HG02798 (cell line): ENCODE measurements at regions not wholly inside any gene's neighbourhood (a gene's known extent, or its start where the extent isn't known, plus 50 kb on each side); places are given as distances from the start of the nearest gene placed in this dataset.
"Not testable (repeated sequence)": the region's sequence is repeated elsewhere in the genome, so short reads cannot be mapped to it uniquely, and the experiment has no call there.

Source experiments
- ATAC-seq: cut with Tn5 transposase; IDR thresholded peaks from one replicate; pipeline ENCODE4 v1.9.1; 2021; ENCODE audit warnings: mild to moderate bottlenecking; ENCODE audit not compliant: unreplicated experiment, poor library complexity

- no peak for ATAC-seq
Observed at GRCh38 chr6:112909781-112910180, 562.7 kb downstream of the RFPL4B start.

- ATAC-seq: no peak
Observed at GRCh38 chr6:112910256-112910655, 563.1 kb downstream of the RFPL4B start.

GRCh38 chr6:112911959-112912358, 564.8 kb downstream of the RFPL4B start:
- ATAC-seq: no peak

DNA sequence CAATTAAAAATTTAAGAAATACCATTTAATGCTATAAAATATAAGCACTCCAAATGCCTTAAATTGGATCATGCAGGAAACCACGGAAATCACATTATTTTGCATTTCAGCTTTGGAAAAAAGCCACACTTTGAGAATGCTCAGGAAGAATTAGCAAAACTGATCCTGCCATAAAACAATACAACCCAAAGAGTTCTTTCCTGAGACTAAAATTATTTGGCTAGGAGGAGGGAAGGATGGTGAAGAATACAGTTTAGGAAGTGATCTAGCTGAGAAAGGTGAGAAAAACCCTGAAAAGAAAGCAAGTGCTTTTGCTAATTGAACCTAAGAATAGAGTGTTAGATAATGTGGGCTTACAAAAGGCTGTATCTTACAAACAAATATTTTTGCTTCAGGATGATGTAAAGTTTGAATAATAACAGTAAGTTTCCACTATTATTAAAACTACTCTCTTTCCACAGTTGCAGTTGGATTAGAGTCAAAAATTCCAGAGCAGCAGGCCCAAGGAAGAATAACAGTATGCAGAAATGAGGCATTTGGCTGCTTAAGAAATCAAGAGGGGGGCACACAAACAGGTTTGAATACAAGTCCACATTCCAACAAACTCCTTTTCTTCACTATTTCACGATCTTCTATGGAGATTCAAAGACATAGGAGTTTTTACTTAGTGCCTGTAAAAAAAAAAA, 565.4 kb downstream of the RFPL4B start:
- ATAC-seq: no peak

DNA sequence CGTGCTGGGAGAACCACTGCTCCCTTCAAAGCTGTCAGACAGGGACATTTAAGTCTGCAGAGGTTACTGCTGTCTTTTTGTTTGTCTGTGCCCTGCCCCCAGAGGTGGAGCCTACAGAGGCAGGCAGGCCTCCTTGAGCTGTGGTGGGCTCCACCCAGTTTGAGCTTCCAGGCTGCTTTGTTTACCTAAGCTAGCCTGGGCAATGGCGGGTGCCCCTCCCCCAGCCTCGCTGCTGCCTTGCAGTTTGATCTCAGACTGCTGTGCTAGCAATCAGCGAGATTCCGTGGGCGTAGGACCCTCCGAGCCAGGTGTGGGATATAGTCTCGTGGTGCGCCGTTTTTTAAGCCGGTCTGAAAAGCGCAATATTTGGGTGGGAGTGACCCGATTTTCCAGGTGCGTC, 572.6 kb downstream of the RFPL4B start:
- ATAC-seq: not testable (repeated sequence)

GRCh38 chr6:112920994-112921393, 573.9 kb downstream of the RFPL4B start:
- ATAC-seq: no peak

- ATAC-seq: no peak
Observed at GRCh38 chr6:112923940-112924587, 576.9 kb downstream of the RFPL4B start.

DNA sequence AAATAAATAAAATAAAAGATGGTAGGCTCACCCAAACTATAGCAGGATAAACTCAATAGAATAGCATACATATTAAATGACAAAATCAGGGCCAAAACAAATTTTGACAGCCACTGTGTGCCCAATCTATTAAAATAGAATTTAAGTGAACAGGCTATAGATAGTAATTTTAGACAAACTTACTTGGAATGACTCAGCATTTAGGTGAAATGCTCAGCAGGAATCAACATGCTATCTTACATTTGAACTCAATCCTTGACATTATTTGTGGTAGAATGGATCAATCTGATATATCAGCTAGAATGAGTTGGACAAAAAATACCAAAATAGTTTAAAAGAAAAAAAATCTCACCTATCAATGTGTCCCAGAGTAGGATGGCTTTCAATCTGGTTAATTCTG, 578.6 kb downstream of the RFPL4B start:
- no peak for ATAC-seq

DNA sequence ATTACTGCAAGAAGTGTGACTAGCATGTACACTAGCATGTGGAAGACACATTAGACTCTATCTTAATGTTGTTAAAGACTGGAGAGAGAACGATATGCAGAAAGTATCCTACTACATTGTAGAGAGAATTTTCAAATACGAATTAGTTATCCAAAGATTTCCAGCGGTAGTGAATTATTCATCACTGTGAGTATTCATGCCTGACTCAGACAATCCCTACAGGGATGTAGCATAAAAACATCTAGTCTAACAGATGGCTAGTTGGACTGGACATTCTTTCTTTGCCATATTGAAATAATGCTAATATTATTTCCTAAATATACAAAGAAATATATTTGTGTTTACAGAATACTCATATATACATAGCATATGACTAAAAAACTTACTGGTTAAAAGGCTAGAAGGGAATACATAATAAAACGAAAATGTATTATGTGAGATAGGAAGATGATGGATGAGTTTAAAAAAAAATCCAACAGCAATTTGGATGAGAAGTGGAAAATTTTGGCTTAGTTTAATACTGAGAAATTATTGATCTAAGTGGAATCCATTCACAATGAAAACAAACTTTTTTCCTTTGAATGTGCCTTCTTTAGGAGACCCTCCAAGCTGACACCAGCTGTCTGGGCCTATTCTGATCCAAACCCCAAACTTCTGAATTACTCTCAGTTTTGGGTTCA, 580.7 kb downstream of the RFPL4B start:
- ATAC-seq: no peak

DNA sequence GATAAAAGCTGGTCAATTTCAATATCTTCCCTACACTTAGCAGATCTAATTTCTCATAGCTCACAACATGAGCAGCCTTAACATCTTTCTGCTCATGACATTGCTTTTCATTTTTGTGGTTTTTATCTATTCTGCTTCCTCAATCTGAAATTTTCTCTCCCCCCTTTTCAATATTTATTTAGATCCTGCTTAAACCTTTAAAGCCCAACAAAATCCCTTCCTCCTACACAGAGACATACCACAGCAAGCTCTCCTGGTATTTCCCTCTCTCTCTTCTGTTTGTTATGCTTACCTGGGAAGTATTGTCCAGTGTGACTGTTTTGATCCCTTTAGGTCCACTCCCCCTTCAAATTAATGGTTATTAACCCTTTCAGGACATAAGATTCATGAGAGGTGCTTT, 582.5 kb downstream of the RFPL4B start:
- no peak for ATAC-seq

DNA sequence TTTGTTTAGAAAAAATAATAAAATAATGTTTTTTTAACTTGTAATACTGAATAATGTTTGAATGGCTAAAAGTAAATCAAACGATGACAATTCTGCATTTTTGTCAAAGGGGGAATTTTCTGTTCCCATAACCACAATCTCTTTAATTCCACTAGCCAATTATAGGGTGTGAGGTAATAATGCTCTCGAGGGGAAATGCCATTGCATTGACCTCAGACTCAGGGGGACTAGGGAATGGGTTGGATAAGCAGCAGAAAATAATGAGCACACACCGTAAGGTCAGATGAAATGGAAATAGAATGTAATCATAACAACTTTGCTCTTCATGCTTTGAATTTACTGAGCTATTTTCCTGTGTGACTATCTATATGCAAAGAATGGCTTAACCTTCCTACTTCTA, 584.7 kb downstream of the RFPL4B start:
- ATAC-seq: no peak

- no peak for ATAC-seq
Observed at GRCh38 chr6:112933947-112934346, 586.8 kb downstream of the RFPL4B start.

GRCh38 chr6:112934433-112935327, 587.5 kb downstream of the RFPL4B start:
- ATAC-seq: no peak

GRCh38 chr6:112935402-112936078, 588.4 kb downstream of the RFPL4B start:
- ATAC-seq: no peak

DNA sequence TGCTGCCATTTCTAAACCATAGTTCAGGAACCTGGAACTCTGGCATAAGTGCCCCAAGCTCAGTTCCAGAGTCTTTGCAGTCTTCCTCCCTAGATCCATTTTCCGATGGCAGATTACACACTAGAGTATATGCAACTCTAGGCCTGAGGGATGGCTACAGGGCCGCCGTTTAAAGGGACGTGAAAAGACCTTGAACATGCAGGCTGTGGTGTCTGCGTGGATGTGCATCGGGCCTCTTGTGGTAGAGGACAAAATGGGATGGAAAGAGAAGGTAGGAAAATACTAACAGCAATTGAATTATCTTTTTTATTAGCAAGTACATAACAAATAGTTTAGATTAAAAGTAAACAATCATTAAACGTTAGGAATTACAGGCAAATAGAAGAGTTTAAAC, 588.9 kb downstream of the RFPL4B start:
- ATAC-seq: no peak

DNA sequence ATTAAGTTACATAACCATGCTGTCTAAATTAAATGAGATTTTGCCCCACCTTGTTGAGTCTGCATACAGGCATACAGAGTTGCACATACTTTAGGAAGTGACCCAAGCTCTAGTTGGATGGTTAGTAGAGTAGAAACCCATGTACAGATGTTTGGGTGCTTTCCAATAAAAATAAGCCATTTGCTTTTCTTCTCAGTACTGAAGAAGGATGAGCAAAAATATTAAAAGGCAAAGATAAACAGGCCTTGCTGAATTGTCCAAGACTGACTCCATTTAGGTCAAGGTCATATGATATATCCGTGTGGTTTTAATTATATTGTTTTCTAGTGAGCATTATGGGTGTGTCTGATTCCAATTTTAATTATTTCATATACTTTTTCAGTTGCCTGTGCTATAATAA, 589.4 kb downstream of the RFPL4B start:
- no peak for ATAC-seq

DNA sequence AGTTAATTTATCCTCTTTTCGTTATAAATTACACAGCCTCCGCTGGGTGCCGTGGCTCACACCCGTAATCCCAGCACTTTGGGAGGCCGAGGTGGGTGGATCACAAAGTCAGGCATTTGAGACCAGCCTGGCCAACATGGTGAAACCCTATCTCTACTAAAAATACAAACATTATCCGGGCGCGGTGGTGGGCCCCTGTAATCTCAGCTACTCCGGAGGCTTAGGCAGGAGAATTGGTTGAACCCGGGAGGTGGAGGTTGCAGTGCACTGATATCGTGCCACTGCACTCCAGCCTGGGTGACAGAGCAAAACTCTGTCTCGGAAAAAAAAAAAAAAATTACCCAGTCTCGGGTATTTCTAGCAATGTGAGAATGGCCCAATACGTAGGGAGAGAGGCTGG, 590.6 kb downstream of the RFPL4B start:
- not testable (repeated sequence) for ATAC-seq

DNA sequence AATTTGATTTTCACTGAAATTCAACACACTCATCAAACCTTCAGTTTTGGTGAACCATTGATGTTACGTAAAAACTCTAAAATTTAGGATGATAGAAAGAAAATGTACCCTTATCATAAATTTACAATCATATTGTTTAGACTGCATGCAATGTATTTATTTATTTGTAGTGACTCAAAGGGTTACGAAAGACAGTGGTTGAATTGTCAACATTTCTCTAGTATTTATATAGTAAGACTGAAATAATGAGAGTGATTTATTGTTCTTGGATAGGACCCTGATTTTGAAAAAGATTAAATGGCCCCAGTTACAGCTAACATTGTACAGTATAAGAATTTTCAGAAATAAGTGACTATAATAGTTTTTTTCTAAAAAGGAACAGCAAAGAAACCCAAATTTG, 591.5 kb downstream of the RFPL4B start:
- ATAC-seq: no peak

- no peak for ATAC-seq
Observed at GRCh38 chr6:112939563-112939962, 592.4 kb downstream of the RFPL4B start.

DNA sequence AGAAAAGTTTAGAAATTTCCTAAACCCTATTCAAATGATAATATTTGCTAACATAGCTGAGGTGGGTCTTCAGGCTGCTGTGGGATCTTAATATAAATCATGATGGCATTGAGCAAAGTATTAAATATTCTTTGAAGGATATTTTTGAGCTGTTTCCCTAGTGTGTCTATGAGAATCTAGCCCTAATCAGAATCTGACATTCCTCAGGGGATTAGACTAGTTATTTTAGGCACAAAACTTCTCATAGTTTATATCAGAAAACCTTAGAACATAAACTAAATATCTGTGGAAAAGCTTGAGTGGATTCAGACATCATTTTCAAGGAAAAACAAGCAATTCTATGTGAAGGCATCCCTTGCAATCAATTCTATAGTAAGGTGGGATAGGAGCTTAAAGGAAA, 594.5 kb downstream of the RFPL4B start:
- ATAC-seq: no peak
